ENCODE measurements at regions not wholly inside any gene's neighbourhood (a gene's known extent, or its start where the extent isn't known, plus 50 kb on each side); places are given as distances from the start of the nearest gene placed in this dataset.

- Histone ChIP-seq H3K36me3 (ENCODE audit: control insufficient read depth in 2 of 2, insufficient read depth in 2 of 2, low read length in 1 of 2) (no peaks in the 10 kb centered on the region), H3K4me3 (no peak overlapping the region), H3K9me3 (replicated peaks; ENCODE audit: control insufficient read depth, insufficient read depth, low read length) (no peaks in the 10 kb centered on the region; the same call in 2 of the 3 replicates), H3K79me2 (ENCODE audit: control insufficient read depth, insufficient read depth, low read length) (no peaks in the 10 kb centered on the region), H4K20me1 (ENCODE audit: control insufficient read depth, insufficient read depth) (no peaks in the 10 kb centered on the region), H3K27ac (ENCODE audit: control insufficient read depth, insufficient read depth) (no peak overlapping the region), H3K4me2 (ENCODE audit: control insufficient read depth, insufficient read depth) (no peak overlapping the region), H3K9ac (ENCODE audit: control insufficient read depth, insufficient read depth, low read length) (no peak overlapping the region), H3K27me3 (replicated peaks in 1 of 2; ENCODE audit: control insufficient read depth in 2 of 2, insufficient read depth in 2 of 2, low read length in 1 of 2) (no peaks in the 10 kb centered on the region), H2AFZ (ENCODE audit: control insufficient read depth, low read depth, low read length) (no peak overlapping the region), H3K4me1 (ENCODE audit: control insufficient read depth, insufficient read depth, low read length) (no peaks in the 10 kb centered on the region)
- BruUV-seq (replicated peaks) = no TSS peak
- SMC1A ChIA-PET (ENCODE audit: uncharacterized antibody, unreplicated experiment) = interaction anchor here (1.8 kb wide), 1 partner anchor 13 kb away, joined by 5 read pairs; no protein-coding TSS in a partner anchor
- POLR2A ChIA-PET = no interaction called here
- FAIRE-seq = no peak
- CTCF ChIA-PET = no interaction called here
- in situ Hi-C loops (cut with MboI) = no loop called here
- no peak for DNase-seq (ENCODE audit: low read depth, low spot score)
- RAD21 ChIA-PET (ENCODE audit: unreplicated experiment) = interaction anchor here (0.6 kb wide), 1 partner anchor 154 kb away, joined by 4 read pairs; no protein-coding TSS in a partner anchor
- 40% methylated on average over 2 of the region's 2 CpGs for WGBS (ENCODE audit: insufficient coverage, insufficient replicate concordance, low lambda C conversion rate, missing lambda C conversion rate)
- no peak for ATAC-seq
- intact Hi-C loops (cut with micrococcal nuclease; ENCODE audit: unreplicated experiment) = no loop called here
- TF ChIP-seq BRCA1 (IDR thresholded peaks at IDR 0.05; ENCODE audit: low read depth, low read length) = no peak
- TF ChIP-seq E2F4 (IDR thresholded peaks at IDR 0.05; ENCODE audit: low read depth, low read length) = no peak
- no peak for TF ChIP-seq USF1 (IDR thresholded peaks at IDR 0.05; ENCODE audit: borderline replicate concordance, extremely low read length, insufficient read depth, low read depth, low read length)
- TF ChIP-seq, protein P1, sequence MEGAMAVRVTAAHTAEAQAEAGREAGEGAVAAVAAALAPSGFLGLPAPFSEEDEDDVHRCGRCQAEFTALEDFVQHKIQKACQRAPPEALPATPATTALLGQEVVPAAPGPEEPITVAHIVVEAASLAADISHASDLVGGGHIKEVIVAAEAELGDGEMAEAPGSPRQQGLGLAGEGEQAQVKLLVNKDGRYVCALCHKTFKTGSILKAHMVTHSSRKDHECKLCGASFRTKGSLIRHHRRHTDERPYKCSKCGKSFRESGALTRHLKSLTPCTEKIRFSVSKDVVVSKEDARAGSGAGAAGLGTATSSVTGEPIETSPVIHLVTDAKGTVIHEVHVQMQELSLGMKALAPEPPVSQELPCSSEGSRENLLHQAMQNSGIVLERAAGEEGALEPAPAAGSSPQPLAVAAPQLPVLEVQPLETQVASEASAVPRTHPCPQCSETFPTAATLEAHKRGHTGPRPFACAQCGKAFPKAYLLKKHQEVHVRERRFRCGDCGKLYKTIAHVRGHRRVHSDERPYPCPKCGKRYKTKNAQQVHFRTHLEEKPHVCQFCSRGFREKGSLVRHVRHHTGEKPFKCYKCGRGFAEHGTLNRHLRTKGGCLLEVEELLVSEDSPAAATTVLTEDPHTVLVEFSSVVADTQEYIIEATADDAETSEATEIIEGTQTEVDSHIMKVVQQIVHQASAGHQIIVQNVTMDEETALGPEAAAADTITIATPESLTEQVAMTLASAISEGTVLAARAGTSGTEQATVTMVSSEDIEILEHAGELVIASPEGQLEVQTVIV (IDR thresholded peaks at IDR 0.05; ENCODE audit: borderline replicate concordance, partially characterized antibody) = no peak
- TF ChIP-seq WRNIP1 (IDR thresholded peaks at IDR 0.05; ENCODE audit: borderline replicate concordance, low read depth, low read length) = no peak
- TF ChIP-seq, protein P2, sequence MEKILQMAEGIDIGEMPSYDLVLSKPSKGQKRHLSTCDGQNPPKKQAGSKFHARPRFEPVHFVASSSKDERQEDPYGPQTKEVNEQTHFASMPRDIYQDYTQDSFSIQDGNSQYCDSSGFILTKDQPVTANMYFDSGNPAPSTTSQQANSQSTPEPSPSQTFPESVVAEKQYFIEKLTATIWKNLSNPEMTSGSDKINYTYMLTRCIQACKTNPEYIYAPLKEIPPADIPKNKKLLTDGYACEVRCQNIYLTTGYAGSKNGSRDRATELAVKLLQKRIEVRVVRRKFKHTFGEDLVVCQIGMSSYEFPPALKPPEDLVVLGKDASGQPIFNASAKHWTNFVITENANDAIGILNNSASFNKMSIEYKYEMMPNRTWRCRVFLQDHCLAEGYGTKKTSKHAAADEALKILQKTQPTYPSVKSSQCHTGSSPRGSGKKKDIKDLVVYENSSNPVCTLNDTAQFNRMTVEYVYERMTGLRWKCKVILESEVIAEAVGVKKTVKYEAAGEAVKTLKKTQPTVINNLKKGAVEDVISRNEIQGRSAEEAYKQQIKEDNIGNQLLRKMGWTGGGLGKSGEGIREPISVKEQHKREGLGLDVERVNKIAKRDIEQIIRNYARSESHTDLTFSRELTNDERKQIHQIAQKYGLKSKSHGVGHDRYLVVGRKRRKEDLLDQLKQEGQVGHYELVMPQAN (conservative IDR thresholded peaks at IDR 0.05) = no peak
- TF ChIP-seq, protein P3, sequence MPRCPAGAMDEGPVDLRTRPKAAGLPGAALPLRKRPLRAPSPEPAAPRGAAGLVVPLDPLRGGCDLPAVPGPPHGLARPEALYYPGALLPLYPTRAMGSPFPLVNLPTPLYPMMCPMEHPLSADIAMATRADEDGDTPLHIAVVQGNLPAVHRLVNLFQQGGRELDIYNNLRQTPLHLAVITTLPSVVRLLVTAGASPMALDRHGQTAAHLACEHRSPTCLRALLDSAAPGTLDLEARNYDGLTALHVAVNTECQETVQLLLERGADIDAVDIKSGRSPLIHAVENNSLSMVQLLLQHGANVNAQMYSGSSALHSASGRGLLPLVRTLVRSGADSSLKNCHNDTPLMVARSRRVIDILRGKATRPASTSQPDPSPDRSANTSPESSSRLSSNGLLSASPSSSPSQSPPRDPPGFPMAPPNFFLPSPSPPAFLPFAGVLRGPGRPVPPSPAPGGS (IDR thresholded peaks at IDR 0.05; ENCODE audit: borderline replicate concordance, insufficient read depth, low read depth, low read length, poor library complexity, severe bottlenecking) = no peak
- TF ChIP-seq, protein P4, sequence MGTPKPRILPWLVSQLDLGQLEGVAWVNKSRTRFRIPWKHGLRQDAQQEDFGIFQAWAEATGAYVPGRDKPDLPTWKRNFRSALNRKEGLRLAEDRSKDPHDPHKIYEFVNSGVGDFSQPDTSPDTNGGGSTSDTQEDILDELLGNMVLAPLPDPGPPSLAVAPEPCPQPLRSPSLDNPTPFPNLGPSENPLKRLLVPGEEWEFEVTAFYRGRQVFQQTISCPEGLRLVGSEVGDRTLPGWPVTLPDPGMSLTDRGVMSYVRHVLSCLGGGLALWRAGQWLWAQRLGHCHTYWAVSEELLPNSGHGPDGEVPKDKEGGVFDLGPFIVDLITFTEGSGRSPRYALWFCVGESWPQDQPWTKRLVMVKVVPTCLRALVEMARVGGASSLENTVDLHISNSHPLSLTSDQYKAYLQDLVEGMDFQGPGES (IDR thresholded peaks at IDR 0.05) = no peak
- no peak for TF ChIP-seq BACH1 (IDR thresholded peaks at IDR 0.05; ENCODE audit: borderline replicate concordance)
- TF ChIP-seq TBL1XR1 (IDR thresholded peaks at IDR 0.05; ENCODE audit: low read depth, low read length) = no peak
- no peak for TF ChIP-seq SREBF2 (IDR thresholded peaks at IDR 0.05; ENCODE audit: low read length)
- no peak for TF ChIP-seq HCFC1 (IDR thresholded peaks at IDR 0.05; ENCODE audit: low read length)
- no peak for TF ChIP-seq EZH2 (IDR thresholded peaks at IDR 0.05; ENCODE audit: borderline replicate concordance, control insufficient read depth, low read depth, low read length)
- TF ChIP-seq ELK1 (IDR thresholded peaks at IDR 0.05; ENCODE audit: low read depth, low read length) = no peak
These were observed 95.0 kb downstream of the C5orf15 start for GRCh38 chr5:133873449-133873848.
